Nephron (organoid): ENCODE measurements at regions not wholly inside any gene's neighbourhood (a gene's known extent, or its start where the extent isn't known, plus 50 kb on each side); places are given as distances from the start of the nearest gene placed in this dataset.

Experiments
- H3K27ac Mint-ChIP-seq, 3 experiments: 2 replicates each; pipeline ENCODE4 v1.8.0; 2020; ENCODE audit warnings: mixed read lengths in 3 of 3, mild to moderate bottlenecking in 2 of 3, moderate library complexity in 1 of 3
- H3K27me3 Mint-ChIP-seq: 2 replicates; pipeline ENCODE4 v1.8.0; 2021; ENCODE audit warnings: low read depth, mild to moderate bottlenecking, moderate library complexity, mixed read lengths
- H3K36me3 Mint-ChIP-seq: 2 replicates; pipeline ENCODE4 v1.8.0; 2020; ENCODE audit warnings: low read depth, mixed read lengths
- H3K4me1 Mint-ChIP-seq: 2 replicates; pipeline ENCODE4 v1.8.0; 2020; ENCODE audit warnings: mixed read lengths
- H3K4me3 Mint-ChIP-seq, 3 experiments: 2 replicates each; pipeline ENCODE4 v1.8.0; 2020; ENCODE audit warnings: mild to moderate bottlenecking in 3 of 3, mixed read lengths in 3 of 3, moderate library complexity in 2 of 3
- H3K9me3 Mint-ChIP-seq: 2 replicates; pipeline ENCODE4 v1.8.0; 2020; ENCODE audit warnings: mixed read lengths
- CTCF ChIP-seq, 3 experiments: fragments of 200-600 bp; sonication (generic); IDR thresholded peaks; one replicate each; pipeline ENCODE4 v1.5.0; 2021; ENCODE audit warnings: antibody characterized with exemption in 3 of 3; ENCODE audit not compliant: unreplicated experiment in 3 of 3

- Mint-ChIP-seq H3K9me3 (peaks cover 3% of the 10 kb centered on the region), H3K4me3 (no peak overlapping the region), H3K4me1 (peaks cover 9% of the 10 kb centered on the region), H3K27me3 (no peaks in the 10 kb centered on the region), H3K36me3 (no peaks in the 10 kb centered on the region), H3K27ac (no peak overlapping the region)
- TF ChIP-seq CTCF (IDR thresholded peaks at IDR 0.05; ENCODE audit: unreplicated experiment in 3 of 3): no peak
Measured at GRCh38 chr13:97853550-97853949, 99.9 kb upstream of the IPO5 start.

- no peaks in the 10 kb centered on the region for H3K27me3 Mint-ChIP-seq
- peaks cover 9% of the 10 kb centered on the region for H3K4me1 Mint-ChIP-seq
- no peak overlapping the region for H3K4me3 Mint-ChIP-seq
- H3K36me3 Mint-ChIP-seq: no peaks in the 10 kb centered on the region
- peak overlapping the region; percentile 36 to 92 (median 70) for H3K27ac Mint-ChIP-seq
- peaks cover 3% of the 10 kb centered on the region for H3K9me3 Mint-ChIP-seq
- TF ChIP-seq CTCF (IDR thresholded peaks at IDR 0.05; ENCODE audit: unreplicated experiment in 3 of 3): peak; percentile 89 to 95 (median 92)
Measured at GRCh38 chr13:97855570-97856303, 97.7 kb upstream of the IPO5 start.

GRCh38 chr13:97856304-97856675, 97.2 kb upstream of the IPO5 start:
- peaks cover 2% of the 10 kb centered on the region for H3K9me3 Mint-ChIP-seq
- no peaks in the 10 kb centered on the region for H3K36me3 Mint-ChIP-seq
- no peak for TF ChIP-seq CTCF (IDR thresholded peaks at IDR 0.05; ENCODE audit: unreplicated experiment in 3 of 3)
- peaks cover 9% of the 10 kb centered on the region for H3K4me1 Mint-ChIP-seq
- no peaks in the 10 kb centered on the region for H3K27me3 Mint-ChIP-seq
- no peak overlapping the region for H3K4me3 Mint-ChIP-seq
- H3K27ac Mint-ChIP-seq: peak overlapping the region; percentile 36 to 92 (median 70)

- Mint-ChIP-seq H3K27me3 (no peaks in the 10 kb centered on the region), H3K27ac (no peak overlapping the region), H3K4me3 (no peak overlapping the region), H3K9me3 (peaks cover 6% of the 10 kb centered on the region), H3K4me1 (peaks cover 9% of the 10 kb centered on the region), H3K36me3 (no peaks in the 10 kb centered on the region)
- no peak for TF ChIP-seq CTCF (IDR thresholded peaks at IDR 0.05; ENCODE audit: unreplicated experiment in 3 of 3)
Measured at GRCh38 chr13:97858161-97858560, 95.3 kb upstream of the IPO5 start.

- peaks cover 19% of the 10 kb centered on the region for H3K9me3 Mint-ChIP-seq
- no peak overlapping the region for H3K4me3 Mint-ChIP-seq
- peaks cover 8% of the 10 kb centered on the region for H3K36me3 Mint-ChIP-seq
- TF ChIP-seq CTCF (IDR thresholded peaks at IDR 0.05; ENCODE audit: unreplicated experiment in 3 of 3): no peak
- H3K27me3 Mint-ChIP-seq: peaks cover 4% of the 10 kb centered on the region
- H3K27ac Mint-ChIP-seq: no peak overlapping the region
- H3K4me1 Mint-ChIP-seq: peaks cover 6% of the 10 kb centered on the region
Measured at GRCh38 chr13:97866346-97866745, 87.1 kb upstream of the IPO5 start.

GRCh38 chr13:97866751-97867150, 86.7 kb upstream of the IPO5 start:
- Mint-ChIP-seq H3K27me3 (peaks cover 4% of the 10 kb centered on the region), H3K36me3 (peaks cover 8% of the 10 kb centered on the region), H3K4me1 (peaks cover 6% of the 10 kb centered on the region), H3K4me3 (no peak overlapping the region), H3K27ac (no peak overlapping the region), H3K9me3 (peaks cover 19% of the 10 kb centered on the region)
- no peak for TF ChIP-seq CTCF (IDR thresholded peaks at IDR 0.05; ENCODE audit: unreplicated experiment in 3 of 3)
